Body of pancreas (tissue), 4 donors: ENCODE measurements at regions not wholly inside any gene's neighbourhood (a gene's known extent, or its start where the extent isn't known, plus 50 kb on each side); places are given as distances from the start of the nearest gene placed in this dataset.
"Not testable (repeated sequence)": the region's sequence is repeated elsewhere in the genome, so short reads cannot be mapped to it uniquely, and the experiment has no call there.

Experiments
- ATAC-seq: fragments of 150-250 bp; one replicate; pipeline ENCODE4 v1.9.1; 2016
- DNase-seq, 4 donors: peaks; one replicate each; pipeline ENCODE4 v3.0.0-alpha.2; 2019
- H3K27ac ChIP-seq, 4 donors: fragments of 200-600 bp; sonication (generic); 1 replicate in 3 of 4; 2 replicates in 1 of 4; pipeline versions ENCODE4 v1.5.1 to v1.6.1; 2016 to 2019; ENCODE audit warnings: mild to moderate bottlenecking in 1 of 4, mixed read lengths in 1 of 4, moderate library complexity in 1 of 4
- H3K27me3 ChIP-seq, 2 donors: fragments of 200-600 bp; sonication (generic); one replicate each; pipeline ENCODE4 v1.6.0; 2016; ENCODE audit warnings: mild to moderate bottlenecking in 1 of 2
- H3K36me3 ChIP-seq, 2 donors: fragments of 200-600 bp; sonication (generic); replicated peaks in 1 of 2; 2 replicates each; pipeline ENCODE4 v1.5.1; 2016; ENCODE audit warnings: low read depth in 2 of 2; ENCODE audit not compliant: insufficient read depth in 1 of 2
- H3K4me1 ChIP-seq: fragments of 200-600 bp; sonication (generic); one replicate; pipeline ENCODE4 v1.6.0; 2016
- H3K4me3 ChIP-seq, 2 donors: fragments of 200-600 bp; sonication (generic); 1 replicate in 1 of 2; 2 replicates in 1 of 2; pipeline ENCODE4 v1.5.1; 2016 to 2019
- H3K9me3 ChIP-seq, 3 donors: fragments of 200-600 bp; sonication (generic); 1 replicate in 2 of 3; 2 replicates in 1 of 3; pipeline ENCODE4 v1.5.1; 2016
- CTCF ChIP-seq, 7 experiments: fragments of 450-650 bp in 4 of 7; fragments of 200-600 bp in 3 of 7; sonication (generic) in 3 of 7; IDR thresholded peaks; one replicate each; pipeline ENCODE4 v1.5.1; 2016 to 2019; ENCODE audit warnings: antibody characterized with exemption in 7 of 7
- POLR2A ChIP-seq, 3 donors: fragments of 450-650 bp; IDR thresholded peaks; one replicate each; pipeline ENCODE4 v1.6.1; 2016; ENCODE audit warnings: antibody characterized with exemption in 3 of 3, mild to moderate bottlenecking in 2 of 3
- WGBS, 2 donors: methylation state at CpG; one replicate each; pipeline ENCODE4 v1.1.5; 2017; 5-methylcytosine and 5-hydroxymethylcytosine counted together
- intact Hi-C: fragments of 100-400 bp; cut with DNase I; formaldehyde crosslinking; loops from one replicate; pipeline ENCODE4 v1.15.1; 2023

GRCh38 chr6:51480040-51480439 is 607.4 kb downstream of the PKHD1 start:
- TF ChIP-seq POLR2A (IDR thresholded peaks at IDR 0.05) = no peak
- TF ChIP-seq CTCF (IDR thresholded peaks at IDR 0.05) = no peak
- intact Hi-C loops = no loop called here
- no peak for ATAC-seq
- Histone ChIP-seq H3K27me3 (no peaks in the 10 kb centered on the region), H3K36me3 (no peaks in the 10 kb centered on the region), H3K4me1 (no peaks in the 10 kb centered on the region), H3K9me3 (no peaks in the 10 kb centered on the region), H3K27ac (no peak overlapping the region), H3K4me3 (no peak overlapping the region)
- WGBS, 2 donors = 18 to 38% methylated on average over 1 of the region's 1 CpG
- no peak for DNase-seq

- H3K4me3 ChIP-seq, intact Hi-C loops, H3K4me1 ChIP-seq, H3K36me3 ChIP-seq, ATAC-seq, H3K27ac ChIP-seq, H3K9me3 ChIP-seq, H3K27me3 ChIP-seq, DNase-seq: not testable (repeated sequence)
- 72 to 73% methylated on average over 8 to 9 of the region's 9 CpGs for WGBS, 2 donors
These were observed 601.5 kb downstream of the PKHD1 start for GRCh38 chr6:51485869-51486268.

- H3K36me3 ChIP-seq = no peaks in the 10 kb centered on the region
- no peaks in the 10 kb centered on the region for H3K9me3 ChIP-seq
- ATAC-seq (no peak), DNase-seq (no peak)
- H3K27me3 ChIP-seq = no peaks in the 10 kb centered on the region
- H3K27ac ChIP-seq = no peak overlapping the region
- H3K4me3 ChIP-seq = no peak overlapping the region
- TF ChIP-seq CTCF (IDR thresholded peaks at IDR 0.05) = no peak
- TF ChIP-seq POLR2A (IDR thresholded peaks at IDR 0.05) = no peak
- WGBS, 2 donors = 49 to 72% methylated on average over 3 of the region's 3 CpGs
- intact Hi-C loops = no loop called here
- no peaks in the 10 kb centered on the region for H3K4me1 ChIP-seq
These were observed 599.5 kb downstream of the PKHD1 start for GRCh38 chr6:51487937-51488336.

- no peak for ATAC-seq
- DNase-seq = no peak
- H3K4me1 ChIP-seq = no peaks in the 10 kb centered on the region
- intact Hi-C loops = no loop called here
- no peak overlapping the region for H3K27ac ChIP-seq
- H3K27me3 ChIP-seq = no peaks in the 10 kb centered on the region
- TF ChIP-seq POLR2A (IDR thresholded peaks at IDR 0.05) (no peak), CTCF (IDR thresholded peaks at IDR 0.05) (no peak)
- H3K9me3 ChIP-seq = no peaks in the 10 kb centered on the region
- 57% methylated on average over 2 of the region's 2 CpGs for WGBS, 2 donors
- no peaks in the 10 kb centered on the region for H3K36me3 ChIP-seq
- H3K4me3 ChIP-seq = no peak overlapping the region
These were observed 598.3 kb downstream of the PKHD1 start for GRCh38 chr6:51489133-51489532.

- Histone ChIP-seq H3K4me3 (no peak overlapping the region), H3K27me3 (no peaks in the 10 kb centered on the region), H3K9me3 (no peaks in the 10 kb centered on the region), H3K27ac (no peak overlapping the region), H3K36me3 (no peaks in the 10 kb centered on the region), H3K4me1 (peaks cover 3% of the 10 kb centered on the region)
- WGBS, 2 donors = 23 to 38% methylated on average over 1 of the region's 1 CpG
- ATAC-seq (no peak), DNase-seq (no peak)
- intact Hi-C loops = no loop called here
- no peak for TF ChIP-seq CTCF (IDR thresholded peaks at IDR 0.05)
- TF ChIP-seq POLR2A (IDR thresholded peaks at IDR 0.05) = no peak
These were observed 597.3 kb downstream of the PKHD1 start for GRCh38 chr6:51490101-51490500.
